WTC11 (cell line): ENCODE measurements at regions not wholly inside any gene's neighbourhood (a gene's known extent, or its start where the extent isn't known, plus 50 kb on each side); places are given as distances from the start of the nearest gene placed in this dataset.

ENCODE experiments used
- ATF2 ChIP-seq: sonication (generic); formaldehyde crosslinking; IDR thresholded peaks from 2 replicates; pipeline ENCODE4 v1.8.1; 2022; ENCODE audit warnings: low read depth, missing genetic modification reagents, borderline replicate concordance
- CTCF ChIP-seq: fragments of 200-600 bp; IDR thresholded peaks from 2 replicates; pipeline ENCODE4 v1.8.0; 2022; ENCODE audit warnings: antibody characterized with exemption
- E2F4 ChIP-seq: sonication (generic); formaldehyde crosslinking; IDR thresholded peaks from 2 replicates; pipeline ENCODE4 v1.8.1; 2022; ENCODE audit warnings: low read depth, mild to moderate bottlenecking, moderate library complexity, missing genetic modification reagents, borderline replicate concordance
- FOXP4 ChIP-seq: sonication (generic); formaldehyde crosslinking; IDR thresholded peaks from 2 replicates; pipeline ENCODE4 v1.8.0; 2022; ENCODE audit warnings: mild to moderate bottlenecking, missing genetic modification reagents
- OVOL2 ChIP-seq: fragments of 250-450 bp; sonication (Bioruptor Pico); IDR thresholded peaks from 2 replicates; pipeline ENCODE4 v1.9.0; 2021; ENCODE audit warnings: mild to moderate bottlenecking, borderline replicate concordance
- ZNF138 ChIP-seq: sonication (generic); formaldehyde crosslinking; conservative IDR thresholded peaks from 2 replicates; pipeline ENCODE4 v1.8.1; 2022; ENCODE audit warnings: mild to moderate bottlenecking, moderate library complexity, missing genetic modification reagents
- ZNF423 ChIP-seq: fragments of 250-450 bp; sonication (Bioruptor Pico); IDR thresholded peaks from 2 replicates; pipeline ENCODE4 v2.1.2; 2022; ENCODE audit warnings: mild to moderate bottlenecking, moderate library complexity

GRCh38 chr20:4571759-4572531 lies 114.3 kb upstream of the PRNP start:
- no peak for TF ChIP-seq CTCF
- TF ChIP-seq ZNF423 (CRISPR knock-in tag), result no peak
- no peak for TF ChIP-seq ATF2 (CRISPR knock-in tag)
- no peak for TF ChIP-seq ZNF138 (CRISPR knock-in tag)
- TF ChIP-seq E2F4, result no peak
- no peak for TF ChIP-seq OVOL2 (CRISPR knock-in tag)
- TF ChIP-seq FOXP4 (CRISPR knock-in tag), result no peak
